ENCODE measurements at regions not wholly inside any gene's neighbourhood (a gene's known extent, or its start where the extent isn't known, plus 50 kb on each side); places are given as distances from the start of the nearest gene placed in this dataset.
"Not testable (repeated sequence)": the region's sequence is repeated elsewhere in the genome, so short reads cannot be mapped to it uniquely, and the experiment has no call there.

GRCh38 chr15:72847033-72847432 is 63.5 kb upstream of the ADPGK start:
- no peak overlapping the region for H3K4me3 ChIP-seq
- H3K9me3 ChIP-seq: no peaks in the 10 kb centered on the region
- H3K27ac ChIP-seq (replicated peaks in 1 of 4): peak overlapping the region in 1 of 4 donors; percentile 5
- DNase-seq (ENCODE audit: extremely low spot score): no peak
- 71% methylated on average over 4 of the region's 4 CpGs for WGBS
- intact Hi-C loops (cut with DNase I): no loop called here
- no peaks in the 10 kb centered on the region for H3K27me3 ChIP-seq
- H3K4me1 ChIP-seq: peaks cover 0 to 23% (median 10%) of the 10 kb centered on the region in 4 donors
- no peaks in the 10 kb centered on the region for H3K36me3 ChIP-seq
- no peak for TF ChIP-seq CTCF (IDR thresholded peaks at IDR 0.05)
- TF ChIP-seq POLR2AphosphoS5 (IDR thresholded peaks at IDR 0.05): no peak
- TF ChIP-seq EP300 (IDR thresholded peaks at IDR 0.05): no peak
- TF ChIP-seq POLR2A (IDR thresholded peaks at IDR 0.05; ENCODE audit: low read depth): no peak

GRCh38 chr15:72845981-72846383 is 62.4 kb upstream of the ADPGK start:
- Histone ChIP-seq H3K36me3 (no peaks in the 10 kb centered on the region), H3K4me1 (peaks cover 0 to 20% (median 9%) of the 10 kb centered on the region in 4 donors), H3K9me3 (no peaks in the 10 kb centered on the region), H3K4me3 (no peak overlapping the region), H3K27me3 (no peaks in the 10 kb centered on the region), H3K27ac (replicated peaks in 1 of 4) (no peak overlapping the region)
- TF ChIP-seq CTCF (IDR thresholded peaks at IDR 0.05) (peak in 1 of 3 experiments; percentile 40), EP300 (IDR thresholded peaks at IDR 0.05) (no peak), POLR2A (IDR thresholded peaks at IDR 0.05; ENCODE audit: low read depth) (no peak), POLR2AphosphoS5 (IDR thresholded peaks at IDR 0.05) (peak in 1 of 2 donors; percentile 15)
- no peak for DNase-seq (ENCODE audit: extremely low spot score)
- intact Hi-C loops (cut with DNase I): no loop called here

- no peak overlapping the region for H3K27ac ChIP-seq (replicated peaks in 1 of 4)
- peaks cover 0 to 20% (median 9%) of the 10 kb centered on the region in 4 donors for H3K4me1 ChIP-seq
- TF ChIP-seq EP300 (IDR thresholded peaks at IDR 0.05): no peak
- TF ChIP-seq POLR2AphosphoS5 (IDR thresholded peaks at IDR 0.05): no peak
- no peak for TF ChIP-seq POLR2A (IDR thresholded peaks at IDR 0.05; ENCODE audit: low read depth)
- TF ChIP-seq CTCF (IDR thresholded peaks at IDR 0.05): no peak
- no peak overlapping the region for H3K4me3 ChIP-seq
- no peaks in the 10 kb centered on the region for H3K36me3 ChIP-seq
- DNase-seq (ENCODE audit: extremely low spot score): no peak
- no peaks in the 10 kb centered on the region for H3K27me3 ChIP-seq
- H3K9me3 ChIP-seq: no peaks in the 10 kb centered on the region
- WGBS: 89% methylated on average over 1 of the region's 1 CpG
- intact Hi-C loops (cut with DNase I): no loop called here
Observed at GRCh38 chr15:72844067-72844466, 60.5 kb upstream of the ADPGK start.

GRCh38 chr15:72843340-72843739 is 59.8 kb upstream of the ADPGK start:
- H3K9me3 ChIP-seq; H3K27ac ChIP-seq (replicated peaks in 1 of 4); DNase-seq (ENCODE audit: extremely low spot score); H3K36me3 ChIP-seq; H3K4me3 ChIP-seq; intact Hi-C loops (cut with DNase I); H3K27me3 ChIP-seq: not testable (repeated sequence)
- peaks cover 0 to 20% (median 9%) of the 10 kb centered on the region in 4 donors for H3K4me1 ChIP-seq
- WGBS: 98% methylated on average over 4 of the region's 4 CpGs

DNA sequence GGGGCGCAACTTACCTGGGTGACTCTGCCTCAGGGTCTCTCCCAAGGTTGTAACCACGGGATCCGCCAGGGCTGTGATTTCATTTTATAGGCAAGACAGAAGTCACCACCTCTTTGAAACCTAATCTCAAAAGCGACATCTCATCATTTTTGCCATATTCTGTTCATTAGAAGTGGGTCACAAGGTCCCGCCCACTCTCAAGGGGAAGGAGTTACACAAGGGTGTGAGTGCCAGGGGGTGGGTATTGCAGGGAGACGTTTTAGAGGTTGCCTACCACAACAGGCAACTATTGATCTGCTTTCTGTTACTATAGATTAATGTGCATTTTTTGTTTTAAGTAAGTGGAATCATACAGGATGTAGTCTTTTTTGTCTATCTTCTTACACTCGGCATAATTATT is 56.6 kb upstream of the ADPGK start:
- Histone ChIP-seq H3K27me3 (no peaks in the 10 kb centered on the region), H3K9me3 (no peaks in the 10 kb centered on the region), H3K27ac (replicated peaks in 1 of 4) (no peak overlapping the region), H3K4me1 (peaks cover 0 to 2% (median 0%) of the 10 kb centered on the region in 4 donors), H3K4me3 (no peak overlapping the region), H3K36me3 (no peaks in the 10 kb centered on the region)
- no peak for TF ChIP-seq POLR2A (IDR thresholded peaks at IDR 0.05; ENCODE audit: low read depth)
- no peak for TF ChIP-seq EP300 (IDR thresholded peaks at IDR 0.05)
- no peak for TF ChIP-seq POLR2AphosphoS5 (IDR thresholded peaks at IDR 0.05)
- no peak for TF ChIP-seq CTCF (IDR thresholded peaks at IDR 0.05)
- DNase-seq (ENCODE audit: extremely low spot score): no peak
- intact Hi-C loops (cut with DNase I): no loop called here
- WGBS: 87% methylated on average over 7 of the region's 7 CpGs
